ENCODE measurements at regions not wholly inside any gene's neighbourhood (a gene's known extent, or its start where the extent isn't known, plus 50 kb on each side); places are given as distances from the start of the nearest gene placed in this dataset.

- TF ChIP-seq SUZ12 (IDR thresholded peaks at IDR 0.05; ENCODE audit: unreplicated experiment): no peak
- no peak for TF ChIP-seq BCL3 (IDR thresholded peaks at IDR 0.05; ENCODE audit: borderline replicate concordance, insufficient read depth, low read depth, low read length, poor library complexity, severe bottlenecking)
- TF ChIP-seq CHD2 (IDR thresholded peaks at IDR 0.05; ENCODE audit: borderline replicate concordance, low read depth, low read length): no peak
- TF ChIP-seq ZBTB33 (IDR thresholded peaks at IDR 0.05): no peak
- TF ChIP-seq EED (IDR thresholded peaks at IDR 0.05; ENCODE audit: low read depth): no peak
- TF ChIP-seq IKZF2 (IDR thresholded peaks at IDR 0.05): no peak
- TF ChIP-seq ZZZ3 (IDR thresholded peaks at IDR 0.05; ENCODE audit: control insufficient read depth, insufficient read length, low read depth): no peak
- no peak for TF ChIP-seq CREB1 (IDR thresholded peaks at IDR 0.05; ENCODE audit: low read depth)
These were observed 245.2 kb downstream of the KCNC2 start (continued) for GRCh38 chr12:74964390-74964789.

GRCh38 chr12:74971201-74971600 lies 238.4 kb downstream of the KCNC2 start:
- CTCF ChIA-PET: interaction anchor here (1.2 kb wide), 1 partner anchor 120 kb away, joined by 4 read pairs; no protein-coding TSS in a partner anchor
- Histone ChIP-seq H3K27me3 (replicated peaks in 1 of 2; ENCODE audit: control insufficient read depth in 2 of 2, insufficient read depth in 2 of 2, low read length in 1 of 2) (no peaks in the 10 kb centered on the region), H3K79me2 (ENCODE audit: control insufficient read depth, insufficient read depth, low read length) (no peaks in the 10 kb centered on the region), H3K9ac (ENCODE audit: control insufficient read depth, insufficient read depth, low read length) (no peak overlapping the region), H3K4me2 (ENCODE audit: control insufficient read depth, insufficient read depth) (no peak overlapping the region), H3K4me1 (ENCODE audit: control insufficient read depth, insufficient read depth, low read length) (no peaks in the 10 kb centered on the region), H3K36me3 (ENCODE audit: control insufficient read depth in 2 of 2, insufficient read depth in 2 of 2, low read length in 1 of 2) (no peaks in the 10 kb centered on the region), H3K4me3 (no peak overlapping the region), H2AFZ (ENCODE audit: control insufficient read depth, low read depth, low read length) (no peak overlapping the region), H4K20me1 (ENCODE audit: control insufficient read depth, insufficient read depth) (no peaks in the 10 kb centered on the region), H3K27ac (ENCODE audit: control insufficient read depth, insufficient read depth) (no peak overlapping the region), H3K9me3 (replicated peaks; ENCODE audit: control insufficient read depth, insufficient read depth, low read length) (no peaks in the 10 kb centered on the region)
- POLR2A ChIA-PET: no interaction called here
- intact Hi-C loops (cut with micrococcal nuclease; ENCODE audit: unreplicated experiment) (no loop called here), in situ Hi-C loops (cut with MboI) (no loop called here)
- SMC1A ChIA-PET (ENCODE audit: uncharacterized antibody, unreplicated experiment): interaction anchor here (0.7 to 1.3 kb wide), 4 partner anchors 11 to 71 kb away, joined by 3 read pairs; no protein-coding TSS in a partner anchor
- RAD21 ChIA-PET (ENCODE audit: unreplicated experiment): no interaction called here
- no peak for TF ChIP-seq YBX1 (IDR thresholded peaks at IDR 0.05)
- no peak for TF ChIP-seq CEBPZ (IDR thresholded peaks at IDR 0.05; ENCODE audit: low read depth, low read length)
- no peak for TF ChIP-seq IRF5 (IDR thresholded peaks at IDR 0.05; ENCODE audit: borderline replicate concordance)
- TF ChIP-seq TCF3 (IDR thresholded peaks at IDR 0.05; ENCODE audit: borderline replicate concordance, insufficient read depth, low read depth, low read length): no peak
- no peak for TF ChIP-seq BMI1 (IDR thresholded peaks at IDR 0.05; ENCODE audit: borderline replicate concordance)
- ATAC-seq (no peak), DNase-seq (ENCODE audit: low read depth, low spot score) (no peak), FAIRE-seq (no peak)
- no TSS peak for BruUV-seq (replicated peaks)
- 0% methylated on average over 1 of the region's 1 CpG for WGBS (ENCODE audit: insufficient coverage, insufficient replicate concordance, low lambda C conversion rate, missing lambda C conversion rate)
